Left forelimb (tissue), 1 donor: ENCODE measurements at regions not wholly inside any gene's neighbourhood (a gene's known extent, or its start where the extent isn't known, plus 50 kb on each side); places are given as distances from the start of the nearest gene placed in this dataset.

Source experiments
- DNase-seq: peaks from one replicate; pipeline ENCODE4 v3.0.0-alpha.2; 2018; ENCODE audit warnings: low spot score

GRCh38 chr2:18927525-18928232 lies 338.3 kb upstream of the NT5C1B start:
- no peak for DNase-seq

GRCh38 chr2:18926631-18927524 lies 337.5 kb upstream of the NT5C1B start:
- DNase-seq = no peak

- DNase-seq = no peak
Measured at GRCh38 chr2:18925296-18925695, 335.9 kb upstream of the NT5C1B start.

- DNase-seq = no peak
Measured at GRCh38 chr2:18924886-18925285, 335.5 kb upstream of the NT5C1B start.

- no peak for DNase-seq
Measured at GRCh38 chr2:18924386-18924785, 335.0 kb upstream of the NT5C1B start.

GRCh38 chr2:18922276-18922675 lies 332.9 kb upstream of the NT5C1B start:
- no peak for DNase-seq

- DNase-seq = no peak
Measured at GRCh38 chr2:18918280-18918679, 328.9 kb upstream of the NT5C1B start.

- no peak for DNase-seq
Measured at GRCh38 chr2:18915227-18915626, 325.9 kb upstream of the NT5C1B start.

GRCh38 chr2:18913512-18913911 lies 324.1 kb upstream of the NT5C1B start:
- DNase-seq = no peak

GRCh38 chr2:18912225-18912888 lies 323.0 kb upstream of the NT5C1B start:
- no peak for DNase-seq

- DNase-seq = no peak
Measured at GRCh38 chr2:18911416-18911815, 322.0 kb upstream of the NT5C1B start.

GRCh38 chr2:18910843-18911242 lies 321.5 kb upstream of the NT5C1B start:
- no peak for DNase-seq

- no peak for DNase-seq
Measured at GRCh38 chr2:18907937-18908336, 318.6 kb upstream of the NT5C1B start.

- no peak for DNase-seq
Measured at GRCh38 chr2:18907508-18907907, 318.1 kb upstream of the NT5C1B start.

- no peak for DNase-seq
Measured at GRCh38 chr2:18903750-18904149, 314.4 kb upstream of the NT5C1B start.

- no peak for DNase-seq
Measured at GRCh38 chr2:18901242-18901641, 311.9 kb upstream of the NT5C1B start.

GRCh38 chr2:18900691-18901141 lies 311.3 kb upstream of the NT5C1B start:
- DNase-seq = no peak

GRCh38 chr2:18899725-18900124 lies 310.4 kb upstream of the NT5C1B start:
- DNase-seq = no peak

- DNase-seq = no peak
Measured at GRCh38 chr2:18898271-18898670, 308.9 kb upstream of the NT5C1B start.

- no peak for DNase-seq
Measured at GRCh38 chr2:18896125-18896764, 306.9 kb upstream of the NT5C1B start.

GRCh38 chr2:18891600-18892345 lies 302.4 kb upstream of the NT5C1B start:
- DNase-seq = no peak
